ENCODE measurements at regions not wholly inside any gene's neighbourhood (a gene's known extent, or its start where the extent isn't known, plus 50 kb on each side); places are given as distances from the start of the nearest gene placed in this dataset.

GRCh38 chr1:198014355-198014754 is 97.2 kb downstream of the LHX9 start:
- DNase-seq (ENCODE audit: low read depth) = no peak
- H3K4me3 ChIP-seq (ENCODE audit: low read length) = no peak overlapping the region
- no peak for TF ChIP-seq CTCF (IDR thresholded peaks at IDR 0.05; ENCODE audit: insufficient read depth, low read depth, low read length, missing control alignments)

GRCh38 chr1:198015309-198015708 is 98.1 kb downstream of the LHX9 start:
- H3K4me3 ChIP-seq (ENCODE audit: low read length) = no peak overlapping the region
- DNase-seq (ENCODE audit: low read depth) = no peak
- TF ChIP-seq CTCF (IDR thresholded peaks at IDR 0.05; ENCODE audit: insufficient read depth, low read depth, low read length, missing control alignments) = no peak

GRCh38 chr1:198018529-198018928 is 101.4 kb downstream of the LHX9 start:
- no peak for TF ChIP-seq CTCF (IDR thresholded peaks at IDR 0.05; ENCODE audit: insufficient read depth, low read depth, low read length, missing control alignments)
- H3K4me3 ChIP-seq (ENCODE audit: low read length) = no peak overlapping the region
- peak; percentile 100 for DNase-seq (ENCODE audit: low read depth)

GRCh38 chr1:198019126-198019525 is 102.0 kb downstream of the LHX9 start:
- DNase-seq (ENCODE audit: low read depth) = peak; percentile 12
- H3K4me3 ChIP-seq (ENCODE audit: low read length) = no peak overlapping the region
- TF ChIP-seq CTCF (IDR thresholded peaks at IDR 0.05; ENCODE audit: insufficient read depth, low read depth, low read length, missing control alignments) = no peak

- no peak for DNase-seq (ENCODE audit: low read depth)
- TF ChIP-seq CTCF (IDR thresholded peaks at IDR 0.05; ENCODE audit: insufficient read depth, low read depth, low read length, missing control alignments) = no peak
- no peak overlapping the region for H3K4me3 ChIP-seq (ENCODE audit: low read length)
These were observed 107.2 kb downstream of the LHX9 start for GRCh38 chr1:198024336-198024735.

- no peak for TF ChIP-seq CTCF (IDR thresholded peaks at IDR 0.05; ENCODE audit: insufficient read depth, low read depth, low read length, missing control alignments)
- no peak overlapping the region for H3K4me3 ChIP-seq (ENCODE audit: low read length)
- DNase-seq (ENCODE audit: low read depth) = peak; percentile 82
These were observed 107.6 kb downstream of the LHX9 start for GRCh38 chr1:198024782-198025181.

- TF ChIP-seq CTCF (IDR thresholded peaks at IDR 0.05; ENCODE audit: insufficient read depth, low read depth, low read length, missing control alignments) = no peak
- no peak for DNase-seq (ENCODE audit: low read depth)
- no peak overlapping the region for H3K4me3 ChIP-seq (ENCODE audit: low read length)
These were observed 113.5 kb downstream of the LHX9 start for GRCh38 chr1:198030682-198031081.

Measured in epithelial cell of esophagus (primary cell).